Pons (tissue), 1 donor: ENCODE measurements at regions not wholly inside any gene's neighbourhood (a gene's known extent, or its start where the extent isn't known, plus 50 kb on each side); places are given as distances from the start of the nearest gene placed in this dataset.
"Not testable (repeated sequence)": the region's sequence is repeated elsewhere in the genome, so short reads cannot be mapped to it uniquely, and the experiment has no call there.

ENCODE experiments used
- DNase-seq: peaks from one replicate; pipeline ENCODE4 v3.0.0-alpha.2; 2016; ENCODE audit warnings: low spot score

- no peak for DNase-seq
Measured at GRCh38 chr3:171915275-171915674, 72.1 kb downstream of the TMEM212 start.

DNA sequence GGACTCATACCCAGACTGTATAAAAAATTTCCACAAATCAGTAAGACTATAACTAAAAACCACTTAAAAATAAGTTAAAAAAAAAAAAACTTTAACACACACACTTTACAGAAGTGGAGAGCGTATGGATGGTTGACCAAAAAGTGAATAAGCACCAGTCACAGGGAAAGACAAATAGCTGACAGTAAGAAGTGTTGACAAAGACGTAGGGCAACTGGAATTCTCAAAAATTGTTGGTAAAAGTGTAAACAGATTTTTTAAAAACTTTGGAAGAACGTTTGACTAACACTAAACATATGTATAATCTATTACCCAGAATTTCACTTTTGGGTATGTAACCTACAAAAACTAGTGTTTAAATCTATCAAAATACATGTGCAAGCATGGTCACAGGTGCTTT, 73.7 kb downstream of the TMEM212 start:
- no peak for DNase-seq

GRCh38 chr3:171922629-171923028, 79.5 kb downstream of the TMEM212 start:
- DNase-seq: not testable (repeated sequence)

DNA sequence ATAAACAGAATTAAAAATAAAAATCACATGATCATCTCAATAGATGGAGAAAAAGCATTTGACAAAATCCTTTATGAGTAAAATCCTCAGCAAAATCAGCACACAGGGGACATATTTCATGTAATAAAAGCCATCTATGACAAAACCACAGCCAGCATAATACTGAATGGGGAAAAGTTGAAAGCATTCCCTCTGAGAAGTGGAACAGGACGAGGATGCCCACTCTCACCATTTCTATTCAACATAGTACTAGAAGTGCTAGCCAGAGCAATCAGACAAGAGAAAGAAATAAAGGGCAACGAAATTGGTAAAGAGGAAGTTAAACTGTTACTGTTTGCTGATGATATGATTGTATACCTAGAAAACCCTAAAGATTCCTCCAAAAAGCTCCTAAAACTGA, 80.5 kb downstream of the TMEM212 start:
- DNase-seq: not testable (repeated sequence)

GRCh38 chr3:171924864-171925263, 81.7 kb downstream of the TMEM212 start:
- not testable (repeated sequence) for DNase-seq

DNA sequence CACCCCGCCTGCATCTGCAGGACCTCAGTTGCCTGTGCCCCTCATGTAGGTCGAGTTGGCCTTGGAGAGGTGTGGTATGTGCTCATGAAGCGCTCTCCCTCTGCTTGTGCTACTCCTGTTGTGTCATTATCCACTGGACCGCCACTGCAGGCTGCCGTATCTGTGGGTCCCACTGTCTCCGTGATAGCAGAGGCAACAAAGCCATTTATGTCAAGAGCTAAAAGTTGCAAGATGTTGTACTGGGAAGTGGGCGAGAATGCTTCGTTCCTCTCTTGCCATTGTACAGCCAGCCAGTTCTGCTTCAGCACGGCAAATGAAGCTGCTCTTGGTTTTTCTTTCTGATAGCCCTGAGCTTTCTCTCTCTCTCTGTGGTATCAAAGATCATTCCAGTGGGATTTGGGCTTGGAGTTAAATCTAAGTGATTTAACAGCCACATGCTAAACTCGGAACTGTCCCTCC, 89.0 kb downstream of the TMEM212 start:
- DNase-seq: no peak

GRCh38 chr3:171933441-171933840, 90.3 kb downstream of the TMEM212 start:
- no peak for DNase-seq

DNA sequence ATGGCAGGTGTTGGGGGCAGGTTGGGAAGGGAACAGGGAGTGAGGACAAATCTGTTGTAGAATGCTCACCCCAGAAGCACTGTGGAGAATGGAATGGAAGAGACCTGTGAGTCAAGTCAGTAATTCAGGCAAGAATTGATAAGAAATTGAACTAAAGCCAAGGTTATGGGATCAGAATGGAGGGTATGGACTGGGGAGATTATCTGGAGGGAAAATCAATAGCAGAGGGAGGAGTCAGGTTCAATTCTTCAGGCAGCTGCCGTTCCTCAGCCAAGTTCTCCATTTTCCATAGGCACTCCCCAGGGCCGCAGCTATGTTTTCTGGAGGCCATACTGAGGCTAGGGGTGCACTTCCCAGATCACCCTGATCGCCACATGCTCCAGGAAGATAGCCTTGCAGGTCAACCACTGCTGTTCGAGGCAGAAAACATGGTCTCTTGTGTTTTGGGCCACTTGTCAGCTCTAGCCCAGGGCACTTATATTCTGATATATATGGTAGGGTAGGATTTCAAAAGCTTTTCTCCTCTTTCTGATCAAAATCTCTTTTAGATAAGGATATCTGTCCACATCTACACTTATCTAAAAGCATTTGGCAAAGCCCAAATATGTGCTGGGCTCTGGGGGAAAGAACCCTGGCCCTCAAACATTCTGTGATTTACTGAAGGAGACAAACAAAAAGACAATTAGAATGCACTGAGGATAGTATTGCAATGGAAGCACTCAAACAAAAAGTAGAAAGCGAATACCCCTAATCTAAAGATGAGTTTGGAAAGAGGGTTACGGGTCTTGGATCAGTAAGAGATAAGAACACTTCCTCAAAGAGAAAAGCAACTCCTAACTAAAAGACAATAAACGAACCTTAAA, 92.3 kb downstream of the TMEM212 start:
- no peak for DNase-seq

DNA sequence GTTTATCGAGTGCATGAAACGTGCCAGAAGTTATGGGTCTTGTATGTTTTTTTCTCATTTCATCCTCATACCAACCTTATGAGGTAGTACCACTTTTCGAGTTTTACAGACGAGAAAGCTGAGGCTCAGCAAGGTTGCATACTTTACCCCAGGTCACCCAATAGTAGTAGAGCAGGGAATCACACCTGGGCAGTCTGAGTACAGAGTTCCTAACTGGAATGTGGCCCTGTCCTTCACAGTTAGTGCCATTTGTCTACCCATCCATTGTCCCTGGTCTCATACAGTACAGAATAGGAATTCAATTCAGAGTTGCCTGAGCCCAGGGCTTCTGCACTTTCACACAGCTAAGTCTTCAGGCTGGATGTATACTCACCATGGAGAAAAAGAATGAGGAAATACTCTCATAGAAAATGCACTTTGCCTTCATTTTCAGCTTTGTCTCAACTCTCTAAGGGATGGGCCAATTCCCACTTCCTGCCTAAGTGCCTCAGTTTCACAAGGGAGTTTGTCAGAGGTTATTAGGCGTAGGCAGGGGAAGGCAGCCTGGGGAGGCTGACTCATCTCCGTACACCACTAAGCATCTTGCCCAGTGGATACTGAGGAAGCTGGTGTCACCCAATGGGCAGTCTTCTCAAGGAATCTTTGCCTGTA, 93.2 kb downstream of the TMEM212 start:
- no peak for DNase-seq

DNA sequence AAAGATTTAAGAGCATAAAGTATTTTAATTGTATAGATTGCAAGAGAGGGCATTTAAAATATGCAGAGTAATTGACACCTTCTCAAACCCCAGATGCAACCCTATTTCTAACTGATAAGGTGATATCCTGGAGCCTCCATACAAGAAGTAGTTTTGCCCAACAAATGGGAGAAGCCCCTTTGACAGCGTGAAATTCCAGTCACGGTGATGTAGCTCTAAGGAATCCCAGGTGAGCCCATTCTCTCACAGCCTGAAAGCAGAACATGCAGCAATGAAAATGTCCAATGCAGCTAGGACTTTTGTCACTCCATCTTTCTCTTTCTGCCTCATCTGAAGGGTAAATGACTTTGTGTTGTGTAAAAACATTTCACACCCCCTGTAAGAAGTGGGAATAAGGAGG, 96.4 kb downstream of the TMEM212 start:
- no peak for DNase-seq

DNA sequence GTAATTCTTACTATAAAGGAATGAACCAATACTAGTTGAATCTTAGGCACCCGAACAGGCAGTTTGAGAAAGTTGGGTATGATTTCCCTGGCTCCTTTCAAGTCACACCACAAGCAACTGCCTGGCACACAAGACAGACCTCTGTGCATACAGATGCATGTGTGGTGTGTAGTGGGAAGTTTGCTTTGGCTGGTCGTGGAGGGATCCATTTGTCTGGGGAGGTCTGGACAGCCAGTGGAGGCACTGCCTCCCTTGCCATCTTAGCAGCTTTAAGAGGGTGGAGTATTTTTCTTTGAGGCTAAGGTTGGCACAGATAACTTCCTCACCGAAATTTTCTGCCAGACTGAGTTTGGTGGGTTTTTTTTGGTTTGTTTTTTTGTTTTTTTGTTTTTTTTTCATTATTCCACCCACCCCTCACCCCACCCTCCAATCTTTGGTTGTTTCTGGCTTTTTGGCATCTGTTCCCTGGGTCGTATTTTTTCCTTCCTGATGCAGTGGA, 97.1 kb downstream of the TMEM212 start:
- DNase-seq: no peak

DNA sequence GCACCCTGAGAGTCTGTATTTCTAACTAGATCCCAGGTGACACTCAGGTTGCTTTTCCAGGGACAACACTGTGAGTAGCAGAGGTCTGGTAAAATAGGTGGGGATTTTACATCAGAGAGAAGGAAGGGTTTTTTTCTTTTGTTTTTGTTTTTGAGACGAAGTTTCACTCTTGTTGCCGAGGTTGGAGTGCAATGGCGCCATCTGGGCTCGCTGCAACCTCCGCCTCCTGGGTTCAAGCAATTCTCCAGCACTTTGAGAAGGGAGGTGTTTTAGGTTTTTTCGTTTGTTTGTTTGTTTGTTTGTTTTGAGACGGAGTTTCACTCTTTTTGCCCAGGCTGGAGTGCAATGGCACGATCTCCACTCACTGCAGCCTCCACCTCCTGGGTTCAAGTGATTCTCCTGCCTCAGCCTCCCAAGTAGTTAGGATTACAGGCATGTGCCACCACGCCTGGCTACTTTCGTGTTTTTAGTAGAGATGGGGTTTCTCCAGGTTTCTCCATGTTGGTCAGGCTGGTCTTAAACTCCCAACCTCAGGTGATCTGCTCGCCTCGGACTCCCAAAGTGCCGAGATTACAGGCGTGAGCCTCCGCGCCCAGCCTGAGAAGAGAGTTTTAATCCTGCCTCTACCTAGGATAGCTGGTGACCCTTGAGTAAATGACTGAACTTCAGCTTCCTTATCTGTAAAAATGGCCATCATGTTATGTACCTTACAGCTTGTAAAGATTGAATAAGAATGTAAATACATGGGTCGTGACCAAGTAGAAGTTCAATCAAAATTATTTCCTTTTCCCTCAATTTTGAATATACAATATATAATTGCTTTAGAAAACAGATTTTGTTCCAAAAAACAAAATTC, 95.9 kb upstream of the FNDC3B start:
- DNase-seq: no peak

DNA sequence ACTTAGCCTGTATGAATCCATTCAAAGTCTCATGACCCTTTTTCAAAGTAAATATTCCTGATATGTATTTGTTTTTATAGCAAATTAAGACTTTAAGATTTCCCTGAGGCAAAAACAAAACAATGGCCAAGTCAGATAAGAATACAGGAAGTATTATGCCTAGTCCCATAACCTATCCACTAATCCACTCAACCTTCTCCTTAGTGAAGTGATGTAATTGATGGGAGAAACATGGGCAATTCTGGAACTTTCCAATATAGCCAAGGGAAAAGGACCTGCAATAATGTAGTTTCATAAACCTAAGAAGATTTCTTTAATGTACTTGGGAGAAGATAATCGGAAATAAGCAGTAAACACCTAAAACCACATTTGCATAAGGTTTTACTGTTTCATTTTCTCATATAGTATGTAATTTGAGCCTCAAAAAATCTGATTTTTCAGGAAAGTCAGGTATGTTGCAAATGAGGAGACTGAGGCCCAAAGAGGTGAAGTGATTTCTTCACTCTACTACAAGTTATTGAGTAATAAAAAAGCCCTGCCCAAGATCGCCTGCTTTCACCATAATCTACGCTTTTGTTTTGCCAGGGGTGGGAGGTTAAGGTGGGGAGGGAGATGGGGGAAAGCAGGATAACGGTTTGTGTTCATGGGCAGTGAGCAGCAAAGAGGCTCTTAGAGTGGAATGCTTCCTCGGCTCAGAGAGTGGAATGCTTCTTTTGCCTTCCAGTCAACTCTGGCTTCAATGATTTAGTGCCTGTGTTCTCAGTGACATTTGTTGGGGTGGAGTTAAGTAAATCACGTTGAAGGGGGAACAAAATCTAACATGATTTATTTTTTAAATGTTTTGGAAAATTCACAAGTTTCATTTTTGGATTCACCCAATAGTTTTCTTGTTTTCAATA, 95.0 kb upstream of the FNDC3B start:
- no peak for DNase-seq

DNA sequence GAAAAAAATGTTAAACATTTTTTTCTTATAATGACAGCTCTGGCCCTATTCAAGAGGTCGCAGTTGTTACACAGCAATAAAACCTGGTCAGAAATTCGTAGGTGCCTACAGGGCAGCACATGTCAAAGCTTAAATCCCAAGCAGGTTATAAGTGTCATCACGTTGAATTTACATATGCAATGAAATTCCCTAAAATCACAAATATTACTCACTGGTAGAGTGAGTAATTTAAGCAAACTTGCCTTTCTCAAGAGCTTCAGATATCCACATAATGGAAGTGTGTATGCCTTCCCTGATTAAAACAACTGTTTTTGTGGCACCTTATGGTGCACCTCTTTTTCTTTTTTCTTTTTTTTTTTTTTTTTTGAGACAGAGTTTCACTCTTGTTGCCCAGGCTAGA, 90.7 kb upstream of the FNDC3B start:
- no peak for DNase-seq

GRCh38 chr3:171949554-171949953, 89.8 kb upstream of the FNDC3B start:
- no peak for DNase-seq

- DNase-seq: no peak
Measured at GRCh38 chr3:171950373-171950772, 89.0 kb upstream of the FNDC3B start.

DNA sequence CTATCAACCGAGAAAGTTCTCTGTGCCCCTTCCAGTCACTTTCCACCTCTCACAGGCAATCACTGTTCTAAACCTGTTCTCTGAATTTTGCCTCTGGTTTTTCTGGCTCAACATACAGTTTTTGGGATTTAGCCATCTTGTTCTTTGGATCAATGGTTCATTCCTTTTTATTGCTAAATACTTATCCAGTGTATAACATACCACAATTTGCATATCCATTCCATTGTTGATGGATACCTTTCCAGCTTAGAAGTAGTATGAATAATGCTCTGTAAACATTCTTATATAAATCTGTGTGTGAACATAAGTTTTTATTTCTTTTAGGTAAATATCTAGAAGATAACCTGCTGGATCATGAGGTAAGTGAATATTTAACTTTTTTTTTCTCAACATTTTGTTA, 87.8 kb upstream of the FNDC3B start:
- no peak for DNase-seq

GRCh38 chr3:171953301-171954022, 85.9 kb upstream of the FNDC3B start:
- peak; percentile 48 for DNase-seq

GRCh38 chr3:171954690-171955383, 84.5 kb upstream of the FNDC3B start:
- DNase-seq: no peak

- no peak for DNase-seq
Measured at GRCh38 chr3:171955598-171955997, 83.8 kb upstream of the FNDC3B start.
